ENCODE measurements at regions not wholly inside any gene's neighbourhood (a gene's known extent, or its start where the extent isn't known, plus 50 kb on each side); places are given as distances from the start of the nearest gene placed in this dataset.

- TF ChIP-seq POLR2A (IDR thresholded peaks at IDR 0.05) = no peak
- no peak for TF ChIP-seq CTCF (IDR thresholded peaks at IDR 0.05)
These were observed 240.5 kb upstream of the TUSC1 start for GRCh38 chr9:25918761-25919160.
